ENCODE measurements at regions not wholly inside any gene's neighbourhood (a gene's known extent, or its start where the extent isn't known, plus 50 kb on each side); places are given as distances from the start of the nearest gene placed in this dataset.

- no peak overlapping the region for H3K4me3 ChIP-seq (ENCODE audit: low read depth, low read length)
- DNase-seq (ENCODE audit: low read depth), result no peak
- TF ChIP-seq CTCF (conservative IDR thresholded peaks at IDR 0.05; ENCODE audit: low read depth, low read length), result no peak
Measured at GRCh38 chr20:56111961-56112730, 106.8 kb upstream of the CBLN4 start.

- H3K4me3 ChIP-seq (ENCODE audit: low read depth, low read length), result no peak overlapping the region
- no peak for DNase-seq (ENCODE audit: low read depth)
- TF ChIP-seq CTCF (conservative IDR thresholded peaks at IDR 0.05; ENCODE audit: low read depth, low read length), result no peak
Measured at GRCh38 chr20:56117350-56117749, 112.0 kb upstream of the CBLN4 start.

- no peak for DNase-seq (ENCODE audit: low read depth)
- no peak for TF ChIP-seq CTCF (conservative IDR thresholded peaks at IDR 0.05; ENCODE audit: low read depth, low read length)
- no peak overlapping the region for H3K4me3 ChIP-seq (ENCODE audit: low read depth, low read length)
Measured at GRCh38 chr20:56121850-56122249, 116.5 kb upstream of the CBLN4 start.

- DNase-seq (ENCODE audit: low read depth), result no peak
- no peak for TF ChIP-seq CTCF (conservative IDR thresholded peaks at IDR 0.05; ENCODE audit: low read depth, low read length)
- H3K4me3 ChIP-seq (ENCODE audit: low read depth, low read length), result no peak overlapping the region
Measured at GRCh38 chr20:56143759-56144158, 104.8 kb upstream of the MC3R start.

- H3K4me3 ChIP-seq (ENCODE audit: low read depth, low read length), result no peak overlapping the region
- TF ChIP-seq CTCF (conservative IDR thresholded peaks at IDR 0.05; ENCODE audit: low read depth, low read length), result no peak
- no peak for DNase-seq (ENCODE audit: low read depth)
Measured at GRCh38 chr20:56151834-56152233, 96.7 kb upstream of the MC3R start.

GRCh38 chr20:56153926-56154325 lies 94.6 kb upstream of the MC3R start:
- no peak for DNase-seq (ENCODE audit: low read depth)
- H3K4me3 ChIP-seq (ENCODE audit: low read depth, low read length), result no peak overlapping the region
- TF ChIP-seq CTCF (conservative IDR thresholded peaks at IDR 0.05; ENCODE audit: low read depth, low read length), result no peak

- DNase-seq (ENCODE audit: low read depth), result no peak
- H3K4me3 ChIP-seq (ENCODE audit: low read depth, low read length), result no peak overlapping the region
- TF ChIP-seq CTCF (conservative IDR thresholded peaks at IDR 0.05; ENCODE audit: low read depth, low read length), result no peak
Measured at GRCh38 chr20:56155625-56156024, 92.9 kb upstream of the MC3R start.
